Activated naive CD4-positive, alpha-beta T cell treated with anti-CD3 and anti-CD28 coated beads, Interleukin-2, amount 50 U/mL, for 24 hours (primary cell): ENCODE measurements at regions not wholly inside any gene's neighbourhood (a gene's known extent, or its start where the extent isn't known, plus 50 kb on each side); places are given as distances from the start of the nearest gene placed in this dataset.
"Not testable (repeated sequence)": the region's sequence is repeated elsewhere in the genome, so short reads cannot be mapped to it uniquely, and the experiment has no call there.

Experiments
- H3K27ac Mint-ChIP-seq: one replicate; pipeline ENCODE4 v1.8.0; 2021; ENCODE audit warnings: mild to moderate bottlenecking, mixed read lengths
- H3K27me3 Mint-ChIP-seq: one replicate; pipeline ENCODE4 v1.8.0; 2021; ENCODE audit warnings: mixed read lengths
- H3K36me3 Mint-ChIP-seq: one replicate; pipeline ENCODE4 v1.8.0; 2021; ENCODE audit warnings: mixed read lengths
- H3K4me1 Mint-ChIP-seq: one replicate; pipeline ENCODE4 v1.8.0; 2021; ENCODE audit warnings: mixed read lengths
- H3K4me3 Mint-ChIP-seq: one replicate; pipeline ENCODE4 v1.8.0; 2021; ENCODE audit warnings: mild to moderate bottlenecking, mixed read lengths
- H3K9me3 Mint-ChIP-seq: one replicate; pipeline ENCODE4 v1.8.0; 2021; ENCODE audit warnings: mixed read lengths

DNA sequence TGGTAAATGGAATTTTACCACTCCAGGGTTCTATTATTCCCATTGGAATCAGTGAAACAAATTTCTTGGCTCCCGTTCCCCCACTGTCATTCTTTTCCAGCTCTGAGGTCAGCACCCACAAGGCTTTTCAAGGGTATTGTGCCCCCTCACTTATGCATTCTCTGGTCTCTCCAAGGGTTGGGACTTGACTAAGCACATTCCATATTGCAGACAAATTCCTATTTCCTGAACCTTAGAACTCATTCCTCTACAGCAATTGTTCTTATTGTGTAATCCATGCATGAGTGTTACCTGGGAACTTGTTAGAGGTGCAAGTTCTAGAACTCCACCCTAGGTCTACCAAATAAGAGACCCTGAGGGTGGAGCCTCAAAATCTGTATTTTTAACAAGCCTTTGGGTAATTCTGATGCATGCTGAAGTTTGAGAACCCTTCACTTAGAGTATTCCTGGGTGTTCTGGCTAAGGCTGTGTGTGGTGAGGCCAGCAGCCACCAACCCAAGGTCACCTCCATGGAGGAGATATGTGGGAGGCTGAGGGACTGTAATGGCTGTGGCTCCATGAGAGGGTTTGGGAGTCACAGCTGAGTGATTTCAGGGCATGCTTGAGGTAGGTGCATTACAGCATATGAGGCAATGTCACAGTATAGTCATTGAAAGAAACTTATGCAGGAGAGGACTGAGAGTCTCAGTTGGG is 150.9 kb downstream of the TTC6 start:
- no peaks in the 10 kb centered on the region for H3K27me3 Mint-ChIP-seq
- H3K27ac Mint-ChIP-seq = no peak overlapping the region
- H3K36me3 Mint-ChIP-seq = no peaks in the 10 kb centered on the region
- H3K4me3 Mint-ChIP-seq = no peak overlapping the region
- H3K4me1 Mint-ChIP-seq = no peaks in the 10 kb centered on the region
- no peaks in the 10 kb centered on the region for H3K9me3 Mint-ChIP-seq

DNA sequence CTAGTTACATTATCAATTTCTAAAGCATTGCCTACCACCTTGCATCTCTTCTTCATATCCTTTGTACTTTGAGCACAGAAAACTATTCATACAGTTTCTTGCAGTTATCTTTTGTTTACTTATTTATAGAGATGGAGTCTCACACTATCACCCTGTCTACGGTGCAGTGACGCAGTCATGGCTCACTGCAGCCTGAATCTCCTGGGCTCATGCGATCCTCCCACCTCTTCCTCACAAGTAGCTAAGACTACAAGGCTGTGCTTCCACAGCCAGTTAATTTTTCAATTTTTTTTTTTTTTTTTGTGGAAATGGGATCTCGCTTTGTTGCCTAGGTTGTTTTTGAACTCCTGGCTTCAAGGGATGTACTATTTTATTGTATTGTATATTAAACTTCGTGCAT is 158.0 kb downstream of the TTC6 start:
- no peak overlapping the region for H3K4me3 Mint-ChIP-seq
- no peaks in the 10 kb centered on the region for H3K4me1 Mint-ChIP-seq
- H3K27me3 Mint-ChIP-seq = no peaks in the 10 kb centered on the region
- no peaks in the 10 kb centered on the region for H3K9me3 Mint-ChIP-seq
- no peaks in the 10 kb centered on the region for H3K36me3 Mint-ChIP-seq
- H3K27ac Mint-ChIP-seq = no peak overlapping the region

DNA sequence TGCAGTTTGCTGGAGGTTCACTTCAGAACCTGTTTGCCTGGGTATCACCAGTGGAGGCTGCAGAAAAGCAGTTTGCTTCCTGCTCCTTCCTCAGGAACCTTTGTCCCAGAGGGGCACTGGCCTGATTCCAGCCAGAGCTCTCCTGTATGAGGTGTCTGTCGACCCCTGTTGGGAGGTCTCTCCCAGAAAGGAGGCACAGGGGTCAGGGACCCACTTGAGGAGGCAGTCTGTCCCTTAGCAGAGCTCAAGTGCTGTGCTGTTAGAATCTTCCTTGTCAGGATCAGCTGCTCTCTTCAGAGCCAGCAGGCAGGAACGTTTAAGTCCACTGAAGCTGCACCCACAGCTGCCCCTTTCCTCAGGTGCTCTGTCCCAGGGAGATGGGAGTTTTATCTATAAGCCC is 164.8 kb downstream of the TTC6 start:
- not testable (repeated sequence) for H3K27me3 Mint-ChIP-seq, H3K4me3 Mint-ChIP-seq, H3K9me3 Mint-ChIP-seq, H3K4me1 Mint-ChIP-seq, H3K36me3 Mint-ChIP-seq, H3K27ac Mint-ChIP-seq

DNA sequence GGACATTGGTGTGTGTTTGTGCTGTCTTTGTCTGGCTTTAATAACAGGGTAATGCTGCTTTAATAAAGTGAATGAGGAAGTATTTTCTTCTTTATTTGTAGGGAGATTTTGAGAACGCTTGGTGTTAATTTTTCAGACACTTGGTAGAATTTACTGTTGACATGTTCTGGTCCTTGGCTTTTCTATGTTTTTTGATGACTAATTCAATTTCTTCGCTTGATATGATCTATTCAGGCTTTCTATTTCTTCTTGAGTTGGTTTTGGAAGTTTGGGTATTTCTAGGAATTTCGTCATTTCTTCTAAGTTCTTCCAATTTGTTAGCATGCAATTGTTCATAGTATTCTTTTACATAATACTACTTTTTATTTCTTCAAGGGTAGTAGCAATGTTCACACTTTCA is 167.8 kb downstream of the TTC6 start:
- no peak overlapping the region for H3K27ac Mint-ChIP-seq
- no peaks in the 10 kb centered on the region for H3K4me1 Mint-ChIP-seq
- H3K36me3 Mint-ChIP-seq = no peaks in the 10 kb centered on the region
- H3K9me3 Mint-ChIP-seq = peaks cover 16% of the 10 kb centered on the region
- H3K27me3 Mint-ChIP-seq = no peaks in the 10 kb centered on the region
- H3K4me3 Mint-ChIP-seq = no peak overlapping the region

DNA sequence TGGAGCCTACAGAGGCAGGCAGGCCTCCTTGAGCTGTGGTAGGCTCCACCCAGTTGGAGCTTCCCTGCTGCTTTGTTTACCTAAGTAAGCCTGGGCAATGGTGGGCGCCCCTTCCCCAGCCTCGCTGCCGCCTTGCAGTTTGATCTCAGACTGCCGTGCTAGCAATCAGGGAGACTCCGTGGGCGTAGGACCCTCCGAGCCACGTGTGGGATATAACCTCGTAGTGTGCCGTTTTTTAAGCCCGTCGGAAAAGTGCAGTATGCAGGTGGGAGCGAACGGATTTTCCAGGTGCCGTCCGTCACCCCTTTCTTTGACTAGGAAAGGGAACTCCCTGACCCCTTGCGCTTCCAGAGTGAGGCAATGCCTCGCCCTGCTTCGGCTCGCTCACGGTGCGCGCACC is 176.9 kb downstream of the TTC6 start:
- H3K9me3 Mint-ChIP-seq, H3K4me3 Mint-ChIP-seq, H3K27ac Mint-ChIP-seq, H3K4me1 Mint-ChIP-seq, H3K27me3 Mint-ChIP-seq, H3K36me3 Mint-ChIP-seq: not testable (repeated sequence)

DNA sequence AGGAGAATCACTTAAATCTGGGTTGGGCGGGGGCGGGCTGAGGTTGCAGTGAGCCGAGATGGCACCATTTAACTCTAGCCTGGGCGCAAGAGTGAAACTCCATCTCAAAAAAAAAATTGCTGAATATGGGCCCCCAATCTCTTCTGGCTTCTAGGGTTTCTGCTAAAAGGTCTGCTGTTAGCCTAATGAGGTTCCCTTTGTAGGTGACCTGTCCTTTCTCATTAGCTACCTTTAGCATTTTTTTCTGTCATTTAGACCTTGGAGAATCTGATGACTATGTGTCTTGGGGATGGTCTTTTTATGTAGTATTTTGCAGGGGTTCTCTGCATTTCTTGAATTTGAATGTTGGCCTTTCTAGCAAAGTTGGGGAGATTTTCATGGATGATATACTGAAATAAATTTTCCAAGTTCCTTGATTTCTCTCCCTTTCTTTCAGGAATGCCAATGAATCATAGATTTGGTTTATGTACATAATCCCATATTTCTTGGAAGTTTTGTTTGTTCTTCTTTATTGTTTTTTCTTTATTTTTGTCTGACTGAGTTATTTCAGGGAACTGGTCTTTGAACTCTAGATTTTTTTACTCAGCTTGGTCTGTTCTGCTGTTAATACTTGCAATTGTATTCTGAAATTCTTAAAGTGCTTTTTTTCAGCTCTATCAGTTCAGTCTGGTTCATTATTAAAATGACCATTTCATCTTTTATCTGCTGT is 181.5 kb downstream of the TTC6 start:
- no peaks in the 10 kb centered on the region for H3K36me3 Mint-ChIP-seq
- no peaks in the 10 kb centered on the region for H3K4me1 Mint-ChIP-seq
- H3K9me3 Mint-ChIP-seq = peaks cover 5% of the 10 kb centered on the region
- H3K4me3 Mint-ChIP-seq = no peak overlapping the region
- H3K27me3 Mint-ChIP-seq = no peaks in the 10 kb centered on the region
- H3K27ac Mint-ChIP-seq = no peak overlapping the region

- H3K9me3 Mint-ChIP-seq = peaks cover 5% of the 10 kb centered on the region
- H3K27ac Mint-ChIP-seq = no peak overlapping the region
- H3K4me1 Mint-ChIP-seq = no peaks in the 10 kb centered on the region
These were observed 182.9 kb downstream of the TTC6 start for GRCh38 chr14:37778135-37778943.

GRCh38 chr14:37779480-37779879 is 184.1 kb downstream of the TTC6 start:
- Mint-ChIP-seq H3K27me3 (no peaks in the 10 kb centered on the region), H3K4me3 (no peak overlapping the region), H3K4me1 (no peaks in the 10 kb centered on the region), H3K27ac (no peak overlapping the region), H3K9me3 (peaks cover 5% of the 10 kb centered on the region), H3K36me3 (no peaks in the 10 kb centered on the region)

More at GRCh38 chr14:37778135-37778943, 182.9 kb downstream of the TTC6 start:
- Mint-ChIP-seq H3K4me3 (no peak overlapping the region), H3K36me3 (no peaks in the 10 kb centered on the region), H3K27me3 (no peaks in the 10 kb centered on the region)

- not testable (repeated sequence) for H3K27ac Mint-ChIP-seq, H3K4me1 Mint-ChIP-seq, H3K9me3 Mint-ChIP-seq, H3K4me3 Mint-ChIP-seq, H3K36me3 Mint-ChIP-seq, H3K27me3 Mint-ChIP-seq
These were observed 185.3 kb downstream of the TTC6 start for GRCh38 chr14:37780731-37781130.

DNA sequence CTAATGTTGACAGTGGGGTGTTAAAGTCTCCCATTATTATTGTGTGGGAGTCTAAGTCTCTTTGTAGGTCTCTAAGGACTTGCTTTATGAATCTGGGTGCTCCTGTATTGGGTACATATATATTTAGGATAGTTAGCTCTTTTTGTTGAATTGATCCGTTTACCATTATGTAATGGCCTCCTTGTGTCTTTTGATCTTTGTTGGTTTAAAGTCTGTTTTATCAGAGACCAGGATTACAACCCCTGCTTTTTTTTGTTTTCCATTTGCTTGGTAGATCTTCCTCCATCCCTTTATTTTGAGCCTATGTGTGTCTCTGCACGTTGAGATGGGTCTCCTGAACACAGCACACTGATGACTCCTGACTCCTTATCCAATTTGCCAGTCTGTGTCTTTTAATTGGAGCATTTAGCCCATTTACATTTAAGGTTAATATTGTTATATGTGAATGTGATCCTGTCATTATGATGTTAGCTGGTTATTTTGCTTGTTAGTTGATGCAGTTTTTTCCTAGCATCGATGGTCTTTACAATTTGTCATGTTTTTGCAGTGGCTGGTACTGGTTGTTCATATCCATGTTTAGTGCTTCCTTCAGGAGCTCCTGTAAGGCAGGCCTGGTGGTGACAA is 188.9 kb downstream of the TTC6 start:
- not testable (repeated sequence) for H3K27me3 Mint-ChIP-seq, H3K36me3 Mint-ChIP-seq, H3K9me3 Mint-ChIP-seq, H3K4me3 Mint-ChIP-seq, H3K27ac Mint-ChIP-seq, H3K4me1 Mint-ChIP-seq

- not testable (repeated sequence) for H3K9me3 Mint-ChIP-seq, H3K27ac Mint-ChIP-seq, H3K27me3 Mint-ChIP-seq, H3K4me1 Mint-ChIP-seq, H3K36me3 Mint-ChIP-seq, H3K4me3 Mint-ChIP-seq
These were observed 189.4 kb downstream of the TTC6 start for GRCh38 chr14:37784827-37785223.

GRCh38 chr14:37785298-37785697 is 189.9 kb downstream of the TTC6 start:
- H3K36me3 Mint-ChIP-seq, H3K9me3 Mint-ChIP-seq, H3K4me1 Mint-ChIP-seq, H3K4me3 Mint-ChIP-seq, H3K27ac Mint-ChIP-seq, H3K27me3 Mint-ChIP-seq: not testable (repeated sequence)

DNA sequence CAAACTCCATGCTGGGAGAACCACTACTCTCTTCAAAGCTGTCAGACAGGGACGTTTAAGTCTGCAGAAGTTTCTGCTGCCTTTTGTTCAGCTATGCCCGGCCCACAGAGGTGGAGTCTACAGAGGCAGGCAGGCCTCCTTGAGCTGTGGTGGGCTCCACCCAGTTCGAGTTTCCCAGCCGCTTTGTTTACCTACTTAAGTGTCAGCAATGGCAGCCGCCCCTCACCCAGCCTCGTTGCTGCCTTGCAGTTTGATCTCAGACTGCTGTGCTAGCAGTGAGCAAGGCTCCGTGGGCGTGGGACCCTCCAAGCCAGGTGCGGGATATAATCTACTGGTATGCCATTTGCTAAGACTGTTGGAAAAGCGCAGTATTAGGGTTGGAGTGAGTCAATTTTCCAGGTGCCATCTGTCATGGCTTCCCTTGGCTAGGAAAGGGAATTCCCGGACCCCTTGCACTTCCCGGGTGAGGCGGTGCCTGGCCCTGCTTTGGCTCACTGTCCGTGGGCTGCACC is 190.7 kb downstream of the TTC6 start:
- H3K9me3 Mint-ChIP-seq, H3K27ac Mint-ChIP-seq, H3K4me1 Mint-ChIP-seq, H3K36me3 Mint-ChIP-seq, H3K4me3 Mint-ChIP-seq, H3K27me3 Mint-ChIP-seq: not testable (repeated sequence)

DNA sequence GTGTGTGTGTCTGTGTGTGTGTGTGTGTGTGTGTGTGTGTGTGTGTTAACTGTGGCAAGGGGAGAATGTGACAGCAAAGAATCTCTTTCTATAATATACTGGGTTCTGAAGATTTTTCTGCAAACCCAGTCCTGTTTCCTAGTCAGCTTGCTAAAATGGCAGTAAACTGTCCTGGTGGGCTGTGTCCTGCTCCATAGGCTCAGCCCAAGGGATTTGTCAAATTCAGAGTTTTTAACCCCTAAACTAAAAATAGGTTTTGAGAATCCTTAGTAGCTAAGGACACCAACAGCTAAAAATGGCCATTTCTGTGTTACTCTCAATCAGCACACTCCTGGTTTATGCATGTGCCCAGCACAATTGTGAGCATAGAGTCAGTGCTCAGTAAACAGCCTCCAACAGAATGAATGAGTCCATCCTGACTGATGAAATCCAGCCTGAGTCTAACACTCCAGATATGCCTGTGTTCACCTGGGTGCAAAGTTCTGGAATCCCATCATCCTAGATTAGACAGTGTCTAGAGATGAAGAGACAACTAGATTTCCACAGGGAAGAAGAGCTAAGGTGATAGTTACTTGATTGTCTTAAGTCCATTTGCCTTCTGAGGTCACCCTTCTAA is 192.6 kb downstream of the TTC6 start:
- Mint-ChIP-seq H3K27ac (no peak overlapping the region), H3K36me3 (no peaks in the 10 kb centered on the region), H3K4me3 (no peak overlapping the region), H3K4me1 (no peaks in the 10 kb centered on the region), H3K9me3 (no peaks in the 10 kb centered on the region), H3K27me3 (no peaks in the 10 kb centered on the region)

DNA sequence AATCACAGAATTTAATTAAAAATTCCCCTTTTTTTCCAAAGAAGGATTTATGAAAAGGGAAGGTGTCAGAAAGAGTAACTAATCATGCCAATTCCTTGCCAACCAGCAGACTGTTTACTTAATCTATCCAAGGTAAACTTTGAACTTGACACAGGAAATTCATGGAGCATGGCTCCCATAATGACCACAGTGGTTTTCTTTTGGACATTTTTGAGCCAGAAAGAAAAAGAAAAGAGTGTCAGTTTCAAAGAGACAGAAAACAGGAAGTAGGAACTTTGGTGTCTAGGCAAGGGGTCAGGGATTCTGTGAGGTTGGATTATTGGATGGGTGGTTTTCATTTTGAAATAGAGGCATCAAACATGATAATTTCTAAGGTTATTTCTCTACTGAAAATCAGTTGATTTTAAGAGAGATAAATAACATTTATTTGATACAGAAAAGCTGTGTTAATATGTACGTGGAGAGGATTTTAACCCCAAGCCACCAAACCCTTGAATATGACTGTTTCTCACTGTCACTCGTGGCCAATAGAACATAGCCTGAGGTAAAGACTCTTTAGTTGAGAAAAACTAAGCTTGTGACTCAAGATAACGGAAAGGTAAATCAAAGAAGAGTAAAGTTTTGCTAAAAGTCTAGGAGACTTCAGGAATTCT is 196.1 kb downstream of the TTC6 start:
- Mint-ChIP-seq H3K27ac (no peak overlapping the region), H3K27me3 (no peaks in the 10 kb centered on the region), H3K4me1 (no peaks in the 10 kb centered on the region), H3K9me3 (no peaks in the 10 kb centered on the region), H3K4me3 (no peak overlapping the region), H3K36me3 (no peaks in the 10 kb centered on the region)
